ENCODE measurements at regions not wholly inside any gene's neighbourhood (a gene's known extent, or its start where the extent isn't known, plus 50 kb on each side); places are given as distances from the start of the nearest gene placed in this dataset.
A peak's percentile ranks its signal among the peaks of the same experiment; 100 is the strongest.

DNA sequence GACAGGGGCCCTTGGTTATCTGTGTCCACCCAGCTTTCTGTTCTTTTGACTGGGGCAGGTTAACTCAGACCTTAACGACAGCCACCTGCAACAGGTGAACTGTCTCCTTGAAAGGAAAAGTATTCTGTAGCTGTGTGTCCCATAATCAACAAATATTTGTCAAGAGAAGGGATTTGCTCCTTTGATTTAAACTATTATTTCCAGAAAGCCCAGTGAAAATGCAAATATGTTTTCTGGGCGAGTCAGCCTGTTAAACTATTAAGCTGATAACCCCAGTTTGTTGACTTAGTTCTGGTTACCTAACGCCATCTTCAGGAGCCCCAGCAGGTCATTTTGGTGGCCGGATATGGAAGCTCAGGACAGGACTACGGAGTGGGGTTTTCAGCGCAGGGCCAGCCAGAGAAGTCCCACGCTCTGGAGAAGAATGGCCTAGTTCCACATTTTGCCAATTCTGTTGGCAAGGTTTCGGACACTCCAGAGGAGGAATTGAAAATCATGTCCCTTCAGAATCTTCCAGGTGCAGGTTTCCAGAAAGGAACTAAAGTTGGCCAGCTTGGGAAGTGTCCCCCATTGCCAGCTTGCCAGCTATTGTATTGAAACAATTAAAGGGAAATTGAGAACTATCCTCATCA, 54.5 kb downstream of the ADRA2A start:
- H3K4me1 ChIP-seq (ENCODE audit: control insufficient read depth, insufficient read depth, low read length), result no peaks in the 10 kb centered on the region; the same call in 1 of the 2 replicates
- H3K4me3 ChIP-seq (ENCODE audit: low read depth, low read length), result no peak overlapping the region
- no peaks in the 10 kb centered on the region for H3K9me3 ChIP-seq (ENCODE audit: control insufficient read depth, insufficient read depth, low read depth, low read length)
- H3K36me3 ChIP-seq (ENCODE audit: control insufficient read depth in 2 of 2, insufficient read depth in 1 of 2, low read length in 2 of 2), result no peaks in the 10 kb centered on the region
- no peak overlapping the region for H3K27ac ChIP-seq (ENCODE audit: extremely low read depth, low read depth, low read length)
- CTCF ChIA-PET, result no interaction called here
- POLR2A ChIA-PET, result no interaction called here
- TF ChIP-seq SCRT2 (tag by site-specific recombination; IDR thresholded peaks at IDR 0.05) (0 out of 2 replicates have a peak, but pooled peaks have one; percentile 31), ZNF202 (tag by site-specific recombination; IDR thresholded peaks at IDR 0.05; ENCODE audit: borderline replicate concordance) (no peak), BCL11B (tag by site-specific recombination; IDR thresholded peaks at IDR 0.05; ENCODE audit: low read depth) (no peak)

GRCh38 chr10:111137007-111137406, 60.2 kb downstream of the ADRA2A start:
- CTCF ChIA-PET, result no interaction called here

GRCh38 chr10:111137587-111137986, 60.8 kb downstream of the ADRA2A start:
- no peak overlapping the region for H3K4me3 ChIP-seq (ENCODE audit: low read depth, low read length)
- POLR2A ChIA-PET, result no interaction called here
- no peaks in the 10 kb centered on the region for H3K4me1 ChIP-seq (ENCODE audit: control insufficient read depth, insufficient read depth, low read length)
- 0 out of 2 replicates have a peak, but pooled peaks have one; percentile 43 for TF ChIP-seq ZFP3 (tag by site-specific recombination; IDR thresholded peaks at IDR 0.05; ENCODE audit: low read depth)
- no peak for TF ChIP-seq ZNF830 (tag by site-specific recombination; IDR thresholded peaks at IDR 0.05; ENCODE audit: low read depth)
- no peak for TF ChIP-seq ZNF791 (tag by site-specific recombination; IDR thresholded peaks at IDR 0.05)
- no peak for TF ChIP-seq ZNF426 (tag by site-specific recombination; IDR thresholded peaks at IDR 0.05)
- TF ChIP-seq GLIS2 (tag by site-specific recombination; IDR thresholded peaks at IDR 0.05), result no peak
- no peaks in the 10 kb centered on the region for H3K36me3 ChIP-seq (ENCODE audit: control insufficient read depth in 2 of 2, insufficient read depth in 1 of 2, low read length in 2 of 2)
- CTCF ChIA-PET, result interaction anchor here (0.6 kb wide), 1 partner anchor 61 kb away, joined by 3 read pairs; the partner anchor contains the start of gene ADRA2A
- H3K27ac ChIP-seq (ENCODE audit: extremely low read depth, low read depth, low read length), result no peak overlapping the region
- no peaks in the 10 kb centered on the region for H3K9me3 ChIP-seq (ENCODE audit: control insufficient read depth, insufficient read depth, low read depth, low read length)

More at GRCh38 chr10:111137007-111137406, 60.2 kb downstream of the ADRA2A start:
- TF ChIP-seq ZNF785 (tag by site-specific recombination; IDR thresholded peaks at IDR 0.05) (no peak), GLIS1 (tag by site-specific recombination; IDR thresholded peaks at IDR 0.05) (0 out of 2 replicates have a peak, but pooled peaks have one; percentile 13)
- POLR2A ChIA-PET, result no interaction called here
- H3K27ac ChIP-seq (ENCODE audit: extremely low read depth, low read depth, low read length), result no peak overlapping the region
- no peaks in the 10 kb centered on the region for H3K4me1 ChIP-seq (ENCODE audit: control insufficient read depth, insufficient read depth, low read length)
- no peaks in the 10 kb centered on the region for H3K9me3 ChIP-seq (ENCODE audit: control insufficient read depth, insufficient read depth, low read depth, low read length)
- no peaks in the 10 kb centered on the region for H3K36me3 ChIP-seq (ENCODE audit: control insufficient read depth in 2 of 2, insufficient read depth in 1 of 2, low read length in 2 of 2)
- H3K4me3 ChIP-seq (ENCODE audit: low read depth, low read length), result no peak overlapping the region

DNA sequence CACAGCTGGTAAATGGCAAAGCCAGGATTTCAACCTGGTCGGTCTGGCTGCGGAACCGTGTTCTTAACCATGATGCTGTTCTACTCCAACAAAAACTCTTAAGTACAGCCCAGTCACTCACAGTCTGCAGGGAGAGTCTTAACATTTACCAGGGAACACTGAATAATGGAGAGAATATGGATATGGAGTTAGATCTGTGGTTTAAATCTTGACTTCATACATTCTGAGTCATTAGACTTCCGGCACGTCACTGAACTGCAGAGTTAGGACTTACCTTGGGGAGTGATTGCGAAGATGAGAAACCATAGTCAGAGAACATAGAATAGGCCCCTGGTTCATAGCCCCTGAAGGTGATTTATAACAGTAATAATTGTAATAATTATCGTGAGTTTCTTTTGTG, 61.7 kb downstream of the ADRA2A start:
- Histone ChIP-seq H3K27ac (ENCODE audit: extremely low read depth, low read depth, low read length) (no peak overlapping the region), H3K4me3 (ENCODE audit: low read depth, low read length) (no peak overlapping the region), H3K9me3 (ENCODE audit: control insufficient read depth, insufficient read depth, low read depth, low read length) (no peaks in the 10 kb centered on the region), H3K4me1 (ENCODE audit: control insufficient read depth, insufficient read depth, low read length) (no peaks in the 10 kb centered on the region), H3K36me3 (ENCODE audit: control insufficient read depth in 2 of 2, insufficient read depth in 1 of 2, low read length in 2 of 2) (no peaks in the 10 kb centered on the region)
- ChIA-PET CTCF (interaction anchor here (0.9 kb wide), 1 partner anchor 63 kb away, joined by 4 read pairs; no protein-coding TSS in a partner anchor), POLR2A (no interaction called here)
- TF ChIP-seq, protein P1, sequence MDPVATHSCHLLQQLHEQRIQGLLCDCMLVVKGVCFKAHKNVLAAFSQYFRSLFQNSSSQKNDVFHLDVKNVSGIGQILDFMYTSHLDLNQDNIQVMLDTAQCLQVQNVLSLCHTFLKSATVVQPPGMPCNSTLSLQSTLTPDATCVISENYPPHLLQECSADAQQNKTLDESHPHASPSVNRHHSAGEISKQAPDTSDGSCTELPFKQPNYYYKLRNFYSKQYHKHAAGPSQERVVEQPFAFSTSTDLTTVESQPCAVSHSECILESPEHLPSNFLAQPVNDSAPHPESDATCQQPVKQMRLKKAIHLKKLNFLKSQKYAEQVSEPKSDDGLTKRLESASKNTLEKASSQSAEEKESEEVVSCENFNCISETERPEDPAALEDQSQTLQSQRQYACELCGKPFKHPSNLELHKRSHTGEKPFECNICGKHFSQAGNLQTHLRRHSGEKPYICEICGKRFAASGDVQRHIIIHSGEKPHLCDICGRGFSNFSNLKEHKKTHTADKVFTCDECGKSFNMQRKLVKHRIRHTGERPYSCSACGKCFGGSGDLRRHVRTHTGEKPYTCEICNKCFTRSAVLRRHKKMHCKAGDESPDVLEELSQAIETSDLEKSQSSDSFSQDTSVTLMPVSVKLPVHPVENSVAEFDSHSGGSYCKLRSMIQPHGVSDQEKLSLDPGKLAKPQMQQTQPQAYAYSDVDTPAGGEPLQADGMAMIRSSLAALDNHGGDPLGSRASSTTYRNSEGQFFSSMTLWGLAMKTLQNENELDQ (tag by site-specific recombination; IDR thresholded peaks at IDR 0.05; ENCODE audit: low read depth), result no peak
- TF ChIP-seq ZNF692 (tag by site-specific recombination; IDR thresholded peaks at IDR 0.05) (no peak), ZNF140 (tag by site-specific recombination; IDR thresholded peaks at IDR 0.05) (no peak), ZNF792 (tag by site-specific recombination; IDR thresholded peaks at IDR 0.05) (no peak), KLF17 (tag by site-specific recombination; IDR thresholded peaks at IDR 0.05) (no peak), ZNF223 (tag by site-specific recombination; IDR thresholded peaks at IDR 0.05) (no peak)
- TF ChIP-seq, protein P2, sequence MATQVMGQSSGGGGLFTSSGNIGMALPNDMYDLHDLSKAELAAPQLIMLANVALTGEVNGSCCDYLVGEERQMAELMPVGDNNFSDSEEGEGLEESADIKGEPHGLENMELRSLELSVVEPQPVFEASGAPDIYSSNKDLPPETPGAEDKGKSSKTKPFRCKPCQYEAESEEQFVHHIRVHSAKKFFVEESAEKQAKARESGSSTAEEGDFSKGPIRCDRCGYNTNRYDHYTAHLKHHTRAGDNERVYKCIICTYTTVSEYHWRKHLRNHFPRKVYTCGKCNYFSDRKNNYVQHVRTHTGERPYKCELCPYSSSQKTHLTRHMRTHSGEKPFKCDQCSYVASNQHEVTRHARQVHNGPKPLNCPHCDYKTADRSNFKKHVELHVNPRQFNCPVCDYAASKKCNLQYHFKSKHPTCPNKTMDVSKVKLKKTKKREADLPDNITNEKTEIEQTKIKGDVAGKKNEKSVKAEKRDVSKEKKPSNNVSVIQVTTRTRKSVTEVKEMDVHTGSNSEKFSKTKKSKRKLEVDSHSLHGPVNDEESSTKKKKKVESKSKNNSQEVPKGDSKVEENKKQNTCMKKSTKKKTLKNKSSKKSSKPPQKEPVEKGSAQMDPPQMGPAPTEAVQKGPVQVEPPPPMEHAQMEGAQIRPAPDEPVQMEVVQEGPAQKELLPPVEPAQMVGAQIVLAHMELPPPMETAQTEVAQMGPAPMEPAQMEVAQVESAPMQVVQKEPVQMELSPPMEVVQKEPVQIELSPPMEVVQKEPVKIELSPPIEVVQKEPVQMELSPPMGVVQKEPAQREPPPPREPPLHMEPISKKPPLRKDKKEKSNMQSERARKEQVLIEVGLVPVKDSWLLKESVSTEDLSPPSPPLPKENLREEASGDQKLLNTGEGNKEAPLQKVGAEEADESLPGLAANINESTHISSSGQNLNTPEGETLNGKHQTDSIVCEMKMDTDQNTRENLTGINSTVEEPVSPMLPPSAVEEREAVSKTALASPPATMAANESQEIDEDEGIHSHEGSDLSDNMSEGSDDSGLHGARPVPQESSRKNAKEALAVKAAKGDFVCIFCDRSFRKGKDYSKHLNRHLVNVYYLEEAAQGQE (tag by site-specific recombination; IDR thresholded peaks at IDR 0.05), result no peak

All from HEK293 (cell line).